GM18861 (cell line): ENCODE measurements at regions not wholly inside any gene's neighbourhood (a gene's known extent, or its start where the extent isn't known, plus 50 kb on each side); places are given as distances from the start of the nearest gene placed in this dataset.

Experiments used
- ATAC-seq: cut with Tn5 transposase; IDR thresholded peaks from one replicate; pipeline ENCODE4 v1.9.1; 2021; ENCODE audit not compliant: unreplicated experiment

- no peak for ATAC-seq
These were observed 390.7 kb upstream of the SLITRK1 start for GRCh38 chr13:84272877-84273562.

- no peak for ATAC-seq
These were observed 383.0 kb upstream of the SLITRK1 start for GRCh38 chr13:84265257-84265764.

GRCh38 chr13:84263354-84264069 lies 381.2 kb upstream of the SLITRK1 start:
- ATAC-seq = no peak

- no peak for ATAC-seq
These were observed 373.0 kb upstream of the SLITRK1 start for GRCh38 chr13:84255226-84255797.

- no peak for ATAC-seq
These were observed 367.2 kb upstream of the SLITRK1 start for GRCh38 chr13:84249463-84249862.

- no peak for ATAC-seq
These were observed 361.1 kb upstream of the SLITRK1 start for GRCh38 chr13:84243340-84243739.

GRCh38 chr13:84239032-84239431 lies 356.8 kb upstream of the SLITRK1 start:
- ATAC-seq = no peak

GRCh38 chr13:84238381-84238780 lies 356.1 kb upstream of the SLITRK1 start:
- ATAC-seq = no peak

GRCh38 chr13:84237143-84237542 lies 354.9 kb upstream of the SLITRK1 start:
- ATAC-seq = no peak

GRCh38 chr13:84234416-84234815 lies 352.1 kb upstream of the SLITRK1 start:
- no peak for ATAC-seq

GRCh38 chr13:84230568-84230967 lies 348.3 kb upstream of the SLITRK1 start:
- ATAC-seq = no peak

GRCh38 chr13:84211048-84211447 lies 328.8 kb upstream of the SLITRK1 start:
- ATAC-seq = no peak

GRCh38 chr13:84208246-84208910 lies 326.1 kb upstream of the SLITRK1 start:
- no peak for ATAC-seq

- no peak for ATAC-seq
These were observed 325.2 kb upstream of the SLITRK1 start for GRCh38 chr13:84207509-84207908.

GRCh38 chr13:84200971-84201370 lies 318.7 kb upstream of the SLITRK1 start:
- no peak for ATAC-seq

GRCh38 chr13:84192125-84192524 lies 309.9 kb upstream of the SLITRK1 start:
- no peak for ATAC-seq

GRCh38 chr13:84191139-84191538 lies 308.9 kb upstream of the SLITRK1 start:
- no peak for ATAC-seq

- ATAC-seq = no peak
These were observed 305.4 kb upstream of the SLITRK1 start for GRCh38 chr13:84187626-84188025.

- ATAC-seq = no peak
These were observed 257.4 kb upstream of the SLITRK1 start for GRCh38 chr13:84139561-84140158.

GRCh38 chr13:84137292-84137691 lies 255.0 kb upstream of the SLITRK1 start:
- ATAC-seq = peak; percentile 99

- ATAC-seq = no peak
These were observed 254.3 kb upstream of the SLITRK1 start for GRCh38 chr13:84136582-84136981.
